Thyroid gland (tissue), 4 donors: ENCODE measurements at regions not wholly inside any gene's neighbourhood (a gene's known extent, or its start where the extent isn't known, plus 50 kb on each side); places are given as distances from the start of the nearest gene placed in this dataset.
"Not testable (repeated sequence)": the region's sequence is repeated elsewhere in the genome, so short reads cannot be mapped to it uniquely, and the experiment has no call there.

Source experiments
- CTCF ChIP-seq, 6 experiments: fragments of 200-600 bp in 3 of 6; fragments of 450-650 bp in 3 of 6; sonication (generic) in 3 of 6; IDR thresholded peaks; one replicate each; pipeline ENCODE4 v1.5.1; 2016 to 2019; ENCODE audit warnings: antibody characterized with exemption in 6 of 6, mild to moderate bottlenecking in 2 of 6, inconsistent platforms in 1 of 6, moderate library complexity in 1 of 6
- POLR2A ChIP-seq, 2 donors: fragments of 450-650 bp; IDR thresholded peaks; one replicate each; pipeline ENCODE4 v1.6.1; 2017; ENCODE audit warnings: antibody characterized with exemption in 2 of 2, mild to moderate bottlenecking in 2 of 2, moderate library complexity in 1 of 2

GRCh38 chr14:19098732-19099131, 131.5 kb downstream of the POTEM start:
- not testable (repeated sequence) for TF ChIP-seq POLR2A, CTCF (IDR thresholded peaks at IDR 0.05)
